HEK293T (cell line): ENCODE measurements at regions not wholly inside any gene's neighbourhood (a gene's known extent, or its start where the extent isn't known, plus 50 kb on each side); places are given as distances from the start of the nearest gene placed in this dataset.

ENCODE experiments used
- NFRKB ChIP-seq: fragments of 450-650 bp; IDR thresholded peaks from 2 replicates; pipeline ENCODE4 v1.6.1; 2016; ENCODE audit warnings: mild to moderate bottlenecking, moderate library complexity
- TARDBP ChIP-seq: fragments of 450-650 bp; IDR thresholded peaks from 2 replicates; pipeline ENCODE4 v1.6.1; 2016

- TF ChIP-seq NFRKB (no peak), TARDBP (no peak)
Observed at GRCh38 chrX:113033966-113034680, 193.5 kb upstream of the AMOT start.
